ENCODE measurements at regions not wholly inside any gene's neighbourhood (a gene's known extent, or its start where the extent isn't known, plus 50 kb on each side); places are given as distances from the start of the nearest gene placed in this dataset.

- TF ChIP-seq TCF7L2 (IDR thresholded peaks at IDR 0.05; ENCODE audit: low read depth, low read length) (no peak), SIN3A (IDR thresholded peaks at IDR 0.05; ENCODE audit: borderline replicate concordance, insufficient read depth, low read depth, low read length) (no peak), POLR2AphosphoS5 (IDR thresholded peaks at IDR 0.05; ENCODE audit: low read depth, low read length) (no peak), CTCF (IDR thresholded peaks at IDR 0.05) (no peak), REST (IDR thresholded peaks at IDR 0.05; ENCODE audit: insufficient read depth in 1 of 2, low read depth in 2 of 2, low read length in 1 of 2) (no peak)
- no peaks in the 10 kb centered on the region for H3K36me3 ChIP-seq (ENCODE audit: control insufficient read depth, insufficient read depth, low read length)
- intact Hi-C loops (cut with micrococcal nuclease; ENCODE audit: unreplicated experiment): no loop called here
- in situ Hi-C loops (cut with HindIII; ENCODE audit: low pct_unique_long_range_greater_than_20kb, low sequenced_read_pairs): no loop called here
- H3K9me3 ChIP-seq (ENCODE audit: control insufficient read depth, insufficient read depth, low read depth, low read length): no peaks in the 10 kb centered on the region
- no peak overlapping the region for H3K4me3 ChIP-seq (ENCODE audit: low read depth in 2 of 2, low read length in 2 of 2)
- H3K27me3 ChIP-seq (ENCODE audit: control insufficient read depth, insufficient read depth, low read length): peaks cover 50% of the 10 kb centered on the region
- ChIA-PET POLR2A (no interaction called here), CTCF (no interaction called here)
- H3K4me1 ChIP-seq (ENCODE audit: control insufficient read depth, insufficient read depth, low read length): 0 out of 2 replicates have a peak, but pooled peaks cover 5% of the 10 kb centered on the region
- no peak overlapping the region for H3K27ac ChIP-seq (ENCODE audit: low read length)
- no TSS peak for BruUV-seq (replicated peaks)
- DNase-seq (ENCODE audit: low read depth, low spot score) (no peak), ATAC-seq (no peak)
Measured at GRCh38 chr11:19511066-19511412, 201.6 kb upstream of the NAV2 start.

GRCh38 chr11:19510468-19510867, 202.2 kb upstream of the NAV2 start:
- intact Hi-C loops (cut with micrococcal nuclease; ENCODE audit: unreplicated experiment) (no loop called here), in situ Hi-C loops (cut with HindIII; ENCODE audit: low pct_unique_long_range_greater_than_20kb, low sequenced_read_pairs) (no loop called here)
- ChIA-PET POLR2A (no interaction called here), CTCF (no interaction called here)
- no peak overlapping the region for H3K4me3 ChIP-seq (ENCODE audit: low read depth in 2 of 2, low read length in 2 of 2)
- H3K9me3 ChIP-seq (ENCODE audit: control insufficient read depth, insufficient read depth, low read depth, low read length): no peaks in the 10 kb centered on the region
- H3K27me3 ChIP-seq (ENCODE audit: control insufficient read depth, insufficient read depth, low read length): peaks cover 50% of the 10 kb centered on the region
- H3K4me1 ChIP-seq (ENCODE audit: control insufficient read depth, insufficient read depth, low read length): 0 out of 2 replicates have a peak, but pooled peaks cover 5% of the 10 kb centered on the region
- DNase-seq (ENCODE audit: low read depth, low spot score): no peak
- no TSS peak for BruUV-seq (replicated peaks)
- no peak overlapping the region for H3K27ac ChIP-seq (ENCODE audit: low read length)
- TF ChIP-seq CTCF (IDR thresholded peaks at IDR 0.05) (no peak), TCF7L2 (IDR thresholded peaks at IDR 0.05; ENCODE audit: low read depth, low read length) (no peak)
- H3K36me3 ChIP-seq (ENCODE audit: control insufficient read depth, insufficient read depth, low read length): no peaks in the 10 kb centered on the region
- ATAC-seq: no peak

- no peak for TF ChIP-seq SIN3A (IDR thresholded peaks at IDR 0.05; ENCODE audit: borderline replicate concordance, insufficient read depth, low read depth, low read length)
- TF ChIP-seq TCF7L2 (IDR thresholded peaks at IDR 0.05; ENCODE audit: low read depth, low read length): no peak
- TF ChIP-seq POLR2AphosphoS5 (IDR thresholded peaks at IDR 0.05; ENCODE audit: low read depth, low read length): no peak
- Histone ChIP-seq H3K4me3 (ENCODE audit: low read depth in 2 of 2, low read length in 2 of 2) (no peak overlapping the region), H3K4me1 (ENCODE audit: control insufficient read depth, insufficient read depth, low read length) (0 out of 2 replicates have a peak, but pooled peaks cover 5% of the 10 kb centered on the region), H3K27me3 (ENCODE audit: control insufficient read depth, insufficient read depth, low read length) (peaks cover 48% of the 10 kb centered on the region), H3K9me3 (ENCODE audit: control insufficient read depth, insufficient read depth, low read depth, low read length) (no peaks in the 10 kb centered on the region), H3K36me3 (ENCODE audit: control insufficient read depth, insufficient read depth, low read length) (no peaks in the 10 kb centered on the region), H3K27ac (ENCODE audit: low read length) (no peak overlapping the region)
- no TSS peak for BruUV-seq (replicated peaks)
- in situ Hi-C loops (cut with HindIII; ENCODE audit: low pct_unique_long_range_greater_than_20kb, low sequenced_read_pairs): no loop called here
- intact Hi-C loops (cut with micrococcal nuclease; ENCODE audit: unreplicated experiment): no loop called here
- ChIA-PET POLR2A (no interaction called here), CTCF (no interaction called here)
- DNase-seq (ENCODE audit: low read depth, low spot score) (no peak), ATAC-seq (no peak)
Measured at GRCh38 chr11:19509215-19509614, 203.4 kb upstream of the NAV2 start.
